Body of pancreas (tissue), 4 donors: ENCODE measurements at regions not wholly inside any gene's neighbourhood (a gene's known extent, or its start where the extent isn't known, plus 50 kb on each side); places are given as distances from the start of the nearest gene placed in this dataset.

ENCODE experiments used
- ATAC-seq: fragments of 150-250 bp; one replicate; pipeline ENCODE4 v1.9.1; 2016
- DNase-seq, 4 donors: peaks; one replicate each; pipeline ENCODE4 v3.0.0-alpha.2; 2019
- H3K27ac ChIP-seq, 4 donors: fragments of 200-600 bp; sonication (generic); 1 replicate in 3 of 4; 2 replicates in 1 of 4; pipeline versions ENCODE4 v1.5.1 to v1.6.1; 2016 to 2019; ENCODE audit warnings: mild to moderate bottlenecking in 1 of 4, mixed read lengths in 1 of 4, moderate library complexity in 1 of 4
- H3K27me3 ChIP-seq, 2 donors: fragments of 200-600 bp; sonication (generic); one replicate each; pipeline ENCODE4 v1.6.0; 2016; ENCODE audit warnings: mild to moderate bottlenecking in 1 of 2
- H3K36me3 ChIP-seq, 2 donors: fragments of 200-600 bp; sonication (generic); replicated peaks in 1 of 2; 2 replicates each; pipeline ENCODE4 v1.5.1; 2016; ENCODE audit warnings: low read depth in 2 of 2; ENCODE audit not compliant: insufficient read depth in 1 of 2
- H3K4me1 ChIP-seq: fragments of 200-600 bp; sonication (generic); one replicate; pipeline ENCODE4 v1.6.0; 2016
- H3K4me3 ChIP-seq, 2 donors: fragments of 200-600 bp; sonication (generic); 1 replicate in 1 of 2; 2 replicates in 1 of 2; pipeline ENCODE4 v1.5.1; 2016 to 2019
- H3K9me3 ChIP-seq, 3 donors: fragments of 200-600 bp; sonication (generic); 1 replicate in 2 of 3; 2 replicates in 1 of 3; pipeline ENCODE4 v1.5.1; 2016
- POLR2A ChIP-seq, 3 donors: fragments of 450-650 bp; IDR thresholded peaks; one replicate each; pipeline ENCODE4 v1.6.1; 2016; ENCODE audit warnings: antibody characterized with exemption in 3 of 3, mild to moderate bottlenecking in 2 of 3
- WGBS, 2 donors: methylation state at CpG; one replicate each; pipeline ENCODE4 v1.1.5; 2017; 5-methylcytosine and 5-hydroxymethylcytosine counted together
- intact Hi-C: fragments of 100-400 bp; cut with DNase I; formaldehyde crosslinking; loops from one replicate; pipeline ENCODE4 v1.15.1; 2023
- TF ChIP-seq, protein P1 (sequence below), 7 experiments: fragments of 450-650 bp in 4 of 7; fragments of 200-600 bp in 3 of 7; sonication (generic) in 3 of 7; IDR thresholded peaks; one replicate each; pipeline ENCODE4 v1.5.1; 2016 to 2019; ENCODE audit warnings: antibody characterized with exemption in 7 of 7

DNA sequence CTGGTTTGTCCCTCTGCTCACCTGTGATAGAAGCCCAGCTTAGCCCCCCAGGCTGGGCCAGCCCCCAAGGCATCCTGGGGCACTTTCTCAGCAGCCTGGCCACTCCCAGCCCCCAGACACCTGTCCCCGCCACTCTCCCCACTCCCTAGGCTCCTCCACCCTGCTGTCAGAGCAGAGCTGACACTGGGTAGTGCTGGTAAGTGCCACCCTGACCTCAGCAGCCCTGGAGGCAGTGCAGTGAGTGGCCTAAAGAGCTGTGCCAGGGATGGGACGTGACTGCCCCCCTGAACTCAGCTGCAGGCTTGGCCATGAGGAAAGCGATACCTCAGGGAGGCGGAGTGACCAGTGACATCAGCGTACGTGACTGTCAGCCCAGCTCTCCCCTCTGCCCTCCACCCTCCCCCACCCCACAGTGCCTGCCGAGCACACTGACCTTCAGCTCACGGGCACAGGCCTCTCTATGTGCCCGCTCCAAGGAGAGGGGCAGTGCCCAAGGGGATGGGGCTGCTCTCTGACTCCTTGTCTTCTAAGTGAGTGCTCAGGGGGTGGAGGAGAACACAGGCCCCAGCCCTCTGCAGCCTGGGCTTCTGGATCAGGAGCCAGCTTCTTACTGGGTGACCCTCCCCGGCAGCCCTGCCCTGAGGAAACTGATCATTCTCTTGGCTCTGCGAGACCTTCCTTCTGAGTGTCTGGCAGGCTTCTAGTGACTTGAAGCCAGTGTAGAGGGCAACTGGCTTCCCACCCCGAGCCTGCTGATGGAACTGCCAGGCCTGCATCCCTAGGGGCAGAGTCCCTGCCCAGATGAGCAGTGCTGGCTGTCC is 172.7 kb downstream of the MRPL14 start:
- TF ChIP-seq POLR2A (IDR thresholded peaks at IDR 0.05) = no peak
- TF ChIP-seq, protein P1, sequence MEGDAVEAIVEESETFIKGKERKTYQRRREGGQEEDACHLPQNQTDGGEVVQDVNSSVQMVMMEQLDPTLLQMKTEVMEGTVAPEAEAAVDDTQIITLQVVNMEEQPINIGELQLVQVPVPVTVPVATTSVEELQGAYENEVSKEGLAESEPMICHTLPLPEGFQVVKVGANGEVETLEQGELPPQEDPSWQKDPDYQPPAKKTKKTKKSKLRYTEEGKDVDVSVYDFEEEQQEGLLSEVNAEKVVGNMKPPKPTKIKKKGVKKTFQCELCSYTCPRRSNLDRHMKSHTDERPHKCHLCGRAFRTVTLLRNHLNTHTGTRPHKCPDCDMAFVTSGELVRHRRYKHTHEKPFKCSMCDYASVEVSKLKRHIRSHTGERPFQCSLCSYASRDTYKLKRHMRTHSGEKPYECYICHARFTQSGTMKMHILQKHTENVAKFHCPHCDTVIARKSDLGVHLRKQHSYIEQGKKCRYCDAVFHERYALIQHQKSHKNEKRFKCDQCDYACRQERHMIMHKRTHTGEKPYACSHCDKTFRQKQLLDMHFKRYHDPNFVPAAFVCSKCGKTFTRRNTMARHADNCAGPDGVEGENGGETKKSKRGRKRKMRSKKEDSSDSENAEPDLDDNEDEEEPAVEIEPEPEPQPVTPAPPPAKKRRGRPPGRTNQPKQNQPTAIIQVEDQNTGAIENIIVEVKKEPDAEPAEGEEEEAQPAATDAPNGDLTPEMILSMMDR (IDR thresholded peaks at IDR 0.05) = no peak
- Histone ChIP-seq H3K4me1 (peaks cover 21% of the 10 kb centered on the region), H3K27ac (no peak overlapping the region), H3K4me3 (no peak overlapping the region), H3K36me3 (no peaks in the 10 kb centered on the region), H3K27me3 (no peaks in the 10 kb centered on the region), H3K9me3 (no peaks in the 10 kb centered on the region)
- peak in 1 of 4 donors; percentile 11 for DNase-seq
- 72 to 90% methylated on average over 6 to 12 of the region's 12 CpGs for WGBS, 2 donors
- intact Hi-C loops = loop anchor here (5.0 to 10.0 kb wide), 2 partner anchors 120 to 187 kb away; no protein-coding TSS in a partner anchor
- ATAC-seq = no peak

DNA sequence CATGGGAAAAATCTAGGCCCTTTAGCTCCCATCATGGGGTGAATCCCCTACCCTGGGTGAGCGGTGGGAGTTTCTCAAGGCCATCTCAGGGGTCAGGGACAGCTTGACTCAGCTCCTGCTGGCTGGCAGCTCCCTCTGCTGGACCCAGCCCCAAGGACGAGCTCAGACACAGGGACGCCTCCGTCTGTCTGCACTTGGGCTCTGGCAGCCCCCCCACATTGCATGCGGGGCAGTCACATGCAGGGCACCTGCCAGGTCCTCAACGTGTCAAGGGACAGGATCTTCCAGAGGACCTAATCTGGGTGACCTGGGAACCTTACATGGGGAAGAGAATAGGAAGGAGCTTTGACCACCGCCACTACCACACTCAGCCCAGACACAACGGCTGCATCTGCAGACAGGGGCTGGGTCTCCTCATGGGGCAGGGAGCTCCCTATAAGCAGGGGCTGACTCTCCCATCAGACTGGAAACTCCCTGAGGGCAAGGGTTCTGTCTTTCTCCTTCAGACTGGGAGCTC is 173.4 kb downstream of the MRPL14 start:
- intact Hi-C loops = loop anchor here (5.0 to 10.0 kb wide), 2 partner anchors 121 to 187 kb away; no protein-coding TSS in a partner anchor
- Histone ChIP-seq H3K27me3 (no peaks in the 10 kb centered on the region), H3K27ac (no peak overlapping the region), H3K9me3 (no peaks in the 10 kb centered on the region), H3K36me3 (no peaks in the 10 kb centered on the region), H3K4me1 (peaks cover 21% of the 10 kb centered on the region), H3K4me3 (no peak overlapping the region)
- TF ChIP-seq POLR2A (IDR thresholded peaks at IDR 0.05) = no peak
- TF ChIP-seq, protein P1 (IDR thresholded peaks at IDR 0.05) = peak in 4 of 7 experiments; percentile 24 to 40 (median 29)
- ATAC-seq = no peak
- 37 to 90% methylated on average over 2 to 8 of the region's 8 CpGs for WGBS, 2 donors
- peak; percentile 22 to 49 (median 30) for DNase-seq

DNA sequence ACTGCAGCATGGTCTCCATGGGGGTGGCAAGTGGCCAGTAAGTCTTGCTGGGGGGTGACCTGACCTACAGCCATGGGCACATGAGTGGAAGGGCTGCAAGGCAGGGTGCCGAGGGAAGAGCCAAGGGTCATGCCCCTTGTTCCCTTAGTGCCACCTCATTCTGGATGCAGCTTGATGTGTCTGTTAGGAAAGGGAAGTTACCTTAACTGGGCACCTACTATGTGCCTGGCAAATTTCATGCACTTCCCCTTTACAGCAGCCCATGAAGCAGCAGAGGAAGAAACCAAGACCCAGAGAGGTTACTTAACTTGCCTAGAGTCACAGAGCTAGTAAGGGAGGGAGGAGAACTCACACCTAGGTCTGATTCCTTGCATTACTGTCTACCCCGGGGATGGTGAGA is 174.0 kb downstream of the MRPL14 start:
- ATAC-seq = no peak
- Histone ChIP-seq H3K4me1 (peaks cover 21% of the 10 kb centered on the region), H3K36me3 (no peaks in the 10 kb centered on the region), H3K27me3 (no peaks in the 10 kb centered on the region), H3K4me3 (no peak overlapping the region), H3K27ac (no peak overlapping the region), H3K9me3 (no peaks in the 10 kb centered on the region)
- intact Hi-C loops = loop anchor here (5.0 to 10.0 kb wide), 2 partner anchors 122 to 186 kb away; no protein-coding TSS in a partner anchor
- TF ChIP-seq POLR2A (IDR thresholded peaks at IDR 0.05) = no peak
- WGBS, 2 donors = 76 to 78% methylated on average over 2 of the region's 2 CpGs
- DNase-seq = peak in 1 of 4 donors; percentile 10

DNA sequence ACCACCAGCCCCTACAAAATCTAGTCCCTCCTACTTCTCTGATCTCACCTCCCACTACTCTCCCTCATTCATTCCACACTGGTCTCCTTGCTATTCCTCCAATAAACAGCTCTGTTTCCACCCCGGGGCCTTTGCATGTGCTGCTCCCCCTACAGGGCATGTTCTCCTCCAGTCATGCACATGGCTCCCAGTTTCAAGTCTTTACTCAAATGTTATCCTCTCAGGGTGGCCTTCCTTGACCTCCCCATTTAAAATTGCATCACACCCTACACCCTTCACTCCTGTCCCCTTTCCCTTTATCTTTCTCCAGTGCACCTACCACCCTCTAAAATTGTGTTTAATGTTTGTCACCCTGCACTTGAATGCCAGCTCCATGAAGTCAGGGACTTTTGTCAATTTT is 174.5 kb downstream of the MRPL14 start:
- H3K4me1 ChIP-seq = peaks cover 21% of the 10 kb centered on the region
- H3K27me3 ChIP-seq = no peaks in the 10 kb centered on the region
- 87 to 89% methylated on average over 1 of the region's 1 CpG for WGBS, 2 donors
- DNase-seq (peak in 1 of 4 donors; percentile 20), ATAC-seq (no peak)
- no peaks in the 10 kb centered on the region for H3K36me3 ChIP-seq
- intact Hi-C loops = loop anchor here (5.0 to 10.0 kb wide), 2 partner anchors 122 to 185 kb away; no protein-coding TSS in a partner anchor
- H3K4me3 ChIP-seq = no peak overlapping the region
- H3K27ac ChIP-seq = no peak overlapping the region
- H3K9me3 ChIP-seq = no peaks in the 10 kb centered on the region
- no peak for TF ChIP-seq POLR2A (IDR thresholded peaks at IDR 0.05)
- TF ChIP-seq, protein P1 (IDR thresholded peaks at IDR 0.05) = peak in 2 of 7 experiments; percentile 7 to 26
